HPDE6-E6E7 (cell line): ENCODE measurements at regions not wholly inside any gene's neighbourhood (a gene's known extent, or its start where the extent isn't known, plus 50 kb on each side); places are given as distances from the start of the nearest gene placed in this dataset.
A peak's percentile ranks its signal among the peaks of the same experiment; 100 is the strongest.

Experiments used
- DNase-seq: peaks from one replicate; pipeline ENCODE4 v3.0.0; 2011; ENCODE audit warnings: missing footprints; ENCODE audit errors: extremely low spot score

DNA sequence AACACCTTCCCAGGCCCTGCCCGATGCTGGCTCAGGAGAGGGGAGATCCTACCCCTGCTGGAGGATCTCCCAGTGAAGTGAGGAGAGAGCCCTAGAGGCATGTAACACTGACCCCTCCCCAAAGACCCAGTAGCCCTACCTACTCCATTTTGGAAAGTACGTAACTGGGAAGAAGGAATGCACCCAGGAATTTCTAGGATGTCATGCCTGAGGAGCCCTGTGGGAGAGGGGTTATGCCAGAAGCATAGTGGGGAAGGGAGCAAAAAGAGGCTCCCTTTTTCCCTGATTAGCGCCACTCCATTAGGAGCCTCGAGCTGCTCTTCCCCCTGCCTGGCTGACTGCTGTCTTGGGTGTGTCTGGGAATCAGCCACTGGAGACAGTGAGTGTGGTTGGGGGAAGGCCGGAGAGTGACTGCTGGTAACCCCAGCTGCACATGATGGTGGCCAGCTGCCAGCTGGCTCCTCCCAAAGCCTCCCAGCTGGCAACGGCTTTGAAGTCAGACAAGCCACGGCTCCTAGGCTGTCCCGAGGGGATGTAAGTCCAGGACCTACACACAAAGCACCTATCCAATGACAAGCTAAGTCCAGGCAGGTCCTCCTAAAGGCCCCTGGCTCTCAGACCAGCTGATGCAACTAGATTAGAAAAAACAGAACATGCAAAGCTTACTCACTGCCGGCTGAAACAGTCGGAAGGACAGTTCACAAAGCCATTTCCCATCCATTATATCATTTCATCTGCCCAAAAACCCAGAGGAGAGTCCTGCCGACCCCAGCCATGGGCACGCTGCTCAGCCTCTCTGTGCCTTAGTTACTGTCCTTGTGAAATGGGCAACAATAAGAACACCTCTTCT, 136.5 kb upstream of the ABCA1 start:
- peak; percentile 90 for DNase-seq

DNA sequence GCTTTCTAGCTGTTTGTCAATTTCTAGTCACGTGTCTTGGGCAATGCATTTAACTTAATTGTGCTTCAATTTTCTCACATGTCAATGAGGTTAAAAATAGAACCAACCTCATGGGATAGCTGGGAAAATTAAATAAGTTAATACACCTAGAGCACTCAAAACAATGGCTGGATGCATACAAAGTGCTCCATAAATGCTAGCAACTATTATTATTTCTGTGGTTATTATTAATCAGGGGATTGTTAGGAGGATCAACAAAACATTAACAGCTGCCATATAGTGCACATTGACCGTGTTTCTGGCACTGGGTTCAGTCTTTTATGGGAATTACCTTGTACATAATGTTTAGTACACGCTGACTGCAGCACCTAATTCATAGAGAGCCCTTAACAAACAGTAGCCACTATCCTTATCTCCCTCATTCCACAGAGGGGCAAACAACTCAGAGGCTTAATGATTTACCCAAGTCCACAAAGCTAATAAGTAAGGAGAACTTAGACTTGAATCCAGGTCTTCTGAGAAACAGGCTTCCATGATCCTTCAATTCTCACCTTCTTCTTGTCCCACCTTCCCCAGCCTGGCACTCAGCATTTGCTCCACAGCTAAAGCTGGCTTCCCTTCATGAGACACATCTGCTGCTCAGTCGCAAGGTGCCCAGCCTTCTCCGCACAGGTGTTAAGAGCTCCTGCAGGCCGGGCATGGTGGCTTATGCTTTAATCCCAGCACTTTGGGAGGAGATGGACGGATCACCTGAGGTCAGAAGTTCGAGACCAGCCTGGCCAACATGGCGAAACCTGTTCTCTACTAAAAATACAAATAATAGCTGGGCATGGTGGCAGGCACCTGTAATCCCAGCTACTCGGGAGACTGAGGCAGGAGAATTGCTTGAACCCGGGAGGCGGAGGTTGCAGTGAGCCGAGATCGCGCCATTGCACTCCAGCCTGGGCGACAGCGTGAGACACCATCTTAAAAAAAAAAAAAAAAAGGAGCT, 137.4 kb upstream of the ABCA1 start:
- no peak for DNase-seq

DNA sequence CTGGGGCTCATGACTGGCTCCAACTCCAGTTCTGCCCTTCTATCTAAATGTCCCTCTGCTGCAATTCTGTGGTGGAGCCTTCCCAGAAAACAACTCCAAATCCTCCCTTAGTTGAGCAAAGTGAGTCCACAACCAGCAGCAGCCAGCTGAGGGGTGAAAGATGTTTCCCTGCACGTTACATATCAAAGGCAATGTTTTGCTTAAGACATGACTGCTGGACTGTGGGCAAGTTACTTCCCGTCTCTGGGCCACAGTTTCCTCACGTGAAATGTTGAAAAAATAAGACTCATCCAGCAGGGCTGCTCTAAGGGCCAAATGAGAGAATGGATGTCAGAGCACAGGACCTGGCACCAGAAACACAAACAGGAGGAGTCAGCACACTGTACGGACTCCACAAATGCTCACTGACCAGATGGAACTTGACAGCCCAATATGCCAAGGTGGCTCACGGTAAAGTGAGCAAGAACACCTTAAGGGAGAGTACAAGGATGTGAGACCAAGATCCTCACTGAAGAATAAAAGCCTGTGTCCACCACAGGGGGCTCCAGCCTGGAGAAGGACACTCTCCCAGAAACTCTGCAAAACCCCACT, 138.4 kb upstream of the ABCA1 start:
- no peak for DNase-seq

DNA sequence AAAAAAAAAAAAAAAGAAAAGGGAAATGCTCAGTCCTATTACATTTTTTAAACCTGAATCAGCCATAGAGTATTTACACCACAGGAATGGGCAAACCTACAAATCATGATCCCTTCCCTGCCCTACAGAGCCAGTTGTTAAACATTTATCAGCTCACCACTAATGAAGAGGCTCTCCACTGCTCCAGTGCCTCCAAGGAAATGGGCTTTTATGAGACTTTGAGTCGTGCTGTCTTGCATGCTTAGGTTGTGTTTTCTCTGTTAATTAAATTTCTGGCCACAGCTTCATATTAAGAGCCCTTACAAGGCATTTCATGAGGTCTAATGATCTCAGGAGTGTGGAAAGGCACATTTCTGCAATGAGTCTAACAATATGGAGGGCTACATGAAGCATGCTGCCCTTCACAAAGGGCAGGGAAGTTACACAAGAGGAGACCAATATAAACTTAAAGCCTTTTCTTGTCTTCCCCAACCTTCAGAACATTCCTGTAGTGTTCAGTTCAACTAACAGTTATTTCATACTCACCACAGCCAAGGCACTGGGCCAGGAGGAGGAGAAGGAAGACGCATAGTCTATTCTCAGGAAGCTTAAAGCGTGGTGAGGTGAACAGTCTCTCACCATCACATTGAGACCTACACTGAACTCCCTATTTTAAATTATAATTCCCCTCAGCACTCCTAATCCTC, 140.1 kb upstream of the ABCA1 start:
- DNase-seq: no peak

DNA sequence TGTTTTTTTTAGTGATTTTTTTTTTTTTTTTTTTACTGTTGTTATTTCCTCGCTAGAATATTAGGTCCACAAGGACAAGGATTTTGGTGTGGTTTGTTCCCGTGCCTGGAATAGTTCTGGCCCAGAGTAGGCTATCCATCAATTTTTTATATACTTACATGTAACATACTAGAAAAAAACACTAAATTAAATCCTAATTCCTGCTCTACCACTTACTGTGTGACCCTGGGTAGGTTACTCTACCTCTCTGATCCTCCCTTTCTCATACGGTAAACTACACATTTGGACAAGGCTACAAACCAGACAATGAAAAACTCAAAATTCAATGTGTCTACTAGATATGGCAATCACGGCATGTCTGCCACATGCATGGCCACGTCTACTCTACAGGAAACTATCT, 141.3 kb upstream of the ABCA1 start:
- DNase-seq: no peak

DNA sequence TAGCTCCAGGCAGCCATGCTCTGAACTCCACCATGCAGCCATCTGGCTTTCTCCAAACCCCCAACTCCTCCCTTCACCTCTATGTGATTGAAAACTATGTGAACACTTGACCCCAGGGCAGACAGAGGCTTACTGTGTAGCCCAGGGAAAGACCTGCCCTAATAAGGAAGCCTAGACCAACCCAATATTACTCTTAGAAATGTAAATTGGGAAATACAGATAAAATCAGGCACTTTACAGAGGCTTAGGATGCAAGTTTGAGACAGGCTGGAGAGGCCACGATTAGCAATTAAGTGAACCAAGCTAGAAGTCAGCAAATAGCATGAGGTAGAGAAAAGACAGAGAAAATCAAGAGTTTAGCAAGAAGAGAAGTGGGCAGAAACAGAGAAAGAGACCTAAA, 141.7 kb upstream of the ABCA1 start:
- no peak for DNase-seq

DNA sequence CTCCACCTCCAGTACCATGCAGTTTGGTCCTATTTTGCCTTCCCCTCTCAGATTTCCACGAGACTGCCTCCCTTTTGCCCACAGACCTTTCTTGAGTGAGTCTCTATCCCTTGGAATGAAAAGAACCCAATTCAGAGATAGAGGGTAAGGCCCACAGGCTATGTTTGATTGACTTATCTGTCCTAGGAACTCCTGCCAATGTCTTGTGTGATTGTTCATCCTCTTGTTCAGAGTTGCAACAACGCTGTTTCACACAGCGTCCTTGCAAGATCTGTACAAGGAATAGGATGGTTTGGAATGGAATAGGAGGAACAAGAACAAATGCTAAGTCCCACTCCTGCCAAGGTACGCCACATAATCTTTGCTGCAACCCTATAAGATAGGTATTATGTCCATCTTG, 142.2 kb upstream of the ABCA1 start:
- no peak for DNase-seq

DNA sequence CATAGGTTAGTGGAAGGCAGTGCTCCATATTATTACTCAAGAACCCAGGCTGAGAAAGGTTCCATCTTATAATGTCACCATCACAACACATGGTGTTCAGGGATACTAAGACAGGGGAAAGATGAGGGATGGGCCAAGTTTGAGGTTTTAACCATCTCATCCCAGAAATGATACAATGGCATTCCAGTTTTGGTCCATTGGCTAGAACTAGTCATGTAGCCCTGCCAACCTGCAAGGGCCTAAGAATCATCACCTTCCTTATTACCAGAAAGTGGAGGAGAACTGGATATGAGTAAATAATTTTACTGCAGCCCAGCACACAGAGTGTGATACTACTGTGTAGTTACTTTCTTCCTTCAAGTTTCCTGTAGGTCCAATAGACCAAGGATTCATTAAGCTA, 144.5 kb upstream of the ABCA1 start:
- no peak for DNase-seq

DNA sequence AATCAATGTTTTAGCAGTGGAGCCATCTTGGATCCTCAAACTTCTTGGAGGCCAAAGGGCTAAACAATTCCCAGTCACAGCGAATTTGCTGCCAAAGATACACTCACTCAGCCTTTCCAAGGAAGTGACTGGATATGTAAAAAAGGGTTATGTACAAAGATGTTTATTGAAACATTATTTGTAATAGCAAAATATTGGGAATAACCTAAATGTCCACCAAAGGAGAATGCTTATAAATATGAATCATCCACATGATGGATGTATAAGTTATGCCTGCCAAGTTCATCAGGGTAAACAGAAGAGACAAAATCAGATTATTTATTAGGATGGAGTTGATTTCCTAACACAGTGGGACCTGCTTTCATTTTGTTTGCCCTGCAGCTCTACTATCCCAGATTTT, 145.2 kb upstream of the ABCA1 start:
- DNase-seq: no peak

DNA sequence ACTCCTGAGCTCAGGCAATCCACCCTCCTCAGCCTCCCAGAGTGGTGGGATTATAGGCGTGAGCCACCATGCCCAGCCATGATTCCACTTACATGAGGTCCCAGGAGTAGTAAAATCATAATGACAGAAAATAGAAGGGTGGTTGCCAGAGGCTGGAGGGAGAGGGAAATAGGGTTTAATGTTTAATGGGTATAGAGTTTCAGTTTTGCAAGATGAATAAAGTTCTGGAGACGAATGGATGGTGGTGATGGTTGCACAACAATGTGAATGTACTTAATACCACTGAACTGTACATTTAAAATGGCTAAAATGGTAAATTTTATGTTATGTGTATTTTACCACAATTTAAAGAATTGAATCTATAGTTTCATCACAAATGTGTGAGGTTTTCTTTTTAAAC, 146.5 kb upstream of the ABCA1 start:
- DNase-seq: no peak

DNA sequence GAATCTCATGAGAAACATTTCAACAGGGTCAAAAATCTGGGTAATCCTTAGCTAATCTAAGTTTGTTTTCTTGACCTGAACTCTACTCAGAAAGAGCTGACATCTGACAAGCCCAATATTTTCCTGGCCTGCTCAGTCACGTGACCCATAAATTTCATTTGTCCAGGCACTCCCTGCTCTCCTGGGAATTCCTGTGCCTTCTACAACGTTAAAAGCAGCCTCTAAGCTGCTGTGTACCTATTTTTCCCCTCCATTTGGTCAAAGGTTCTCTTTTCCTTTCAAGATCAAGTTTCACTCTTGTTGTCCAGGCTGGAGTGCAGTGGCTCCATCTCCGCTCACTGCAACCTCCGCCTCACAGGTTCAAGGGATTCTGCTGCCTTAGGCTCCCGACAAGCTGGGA, 148.8 kb upstream of the ABCA1 start:
- DNase-seq: no peak

DNA sequence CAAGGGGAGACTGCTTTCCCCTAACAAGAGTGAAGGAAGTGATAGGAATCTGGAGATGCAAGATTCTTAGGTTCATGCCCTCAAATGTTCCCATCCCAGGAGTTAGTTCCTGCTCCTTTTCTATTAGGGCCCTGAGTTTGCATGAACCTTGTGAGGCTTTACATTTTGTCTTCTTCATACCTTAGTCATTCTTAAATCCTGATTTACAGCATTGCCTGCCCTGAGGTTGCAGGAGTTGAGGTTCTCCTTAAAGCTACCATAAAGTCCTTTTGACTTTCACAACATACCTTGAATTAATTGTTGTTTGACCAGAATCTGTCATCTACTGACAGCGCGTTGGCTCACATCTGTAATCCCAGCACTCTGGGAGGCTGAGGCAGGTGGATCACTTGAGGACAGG, 151.5 kb upstream of the ABCA1 start:
- DNase-seq: no peak

DNA sequence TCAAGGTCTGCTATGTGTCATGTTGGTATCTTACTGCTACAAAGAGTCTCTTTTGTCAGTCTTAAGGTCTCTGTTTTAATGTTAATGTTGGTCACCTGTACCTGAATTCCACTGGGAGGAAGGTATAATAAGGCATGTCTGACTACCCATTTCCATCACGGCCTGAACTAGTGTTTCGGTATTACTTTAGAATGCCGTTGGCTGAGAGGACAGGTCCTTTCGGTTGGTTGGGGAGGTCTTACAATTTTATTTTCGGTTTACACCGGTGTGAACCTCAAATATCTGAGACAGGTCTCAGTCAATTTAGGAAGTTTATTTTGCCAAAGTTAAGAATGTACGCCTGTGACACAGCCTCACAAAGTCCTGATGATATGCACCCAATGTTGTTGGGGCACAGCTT, 154.9 kb upstream of the ABCA1 start:
- DNase-seq: no peak

DNA sequence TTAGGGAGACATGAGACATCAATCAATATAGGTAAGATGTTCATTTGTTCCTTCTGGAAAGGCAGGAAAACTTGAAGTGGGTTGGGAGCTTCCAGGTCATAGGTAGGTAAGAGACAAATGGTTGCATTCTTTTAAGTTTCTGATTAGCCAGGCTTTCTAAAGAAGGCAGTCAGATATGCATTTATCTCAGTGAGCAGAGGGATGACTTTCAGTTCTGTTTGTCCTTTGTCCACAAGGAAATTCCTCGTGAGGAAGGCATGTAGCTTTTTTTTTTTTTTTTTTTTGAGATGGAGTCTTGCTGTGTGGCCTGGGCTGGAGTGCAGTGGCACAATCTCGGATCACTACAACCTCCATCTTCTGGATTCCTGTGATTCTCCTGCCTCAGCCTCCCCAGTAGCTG, 155.3 kb upstream of the ABCA1 start:
- no peak for DNase-seq

DNA sequence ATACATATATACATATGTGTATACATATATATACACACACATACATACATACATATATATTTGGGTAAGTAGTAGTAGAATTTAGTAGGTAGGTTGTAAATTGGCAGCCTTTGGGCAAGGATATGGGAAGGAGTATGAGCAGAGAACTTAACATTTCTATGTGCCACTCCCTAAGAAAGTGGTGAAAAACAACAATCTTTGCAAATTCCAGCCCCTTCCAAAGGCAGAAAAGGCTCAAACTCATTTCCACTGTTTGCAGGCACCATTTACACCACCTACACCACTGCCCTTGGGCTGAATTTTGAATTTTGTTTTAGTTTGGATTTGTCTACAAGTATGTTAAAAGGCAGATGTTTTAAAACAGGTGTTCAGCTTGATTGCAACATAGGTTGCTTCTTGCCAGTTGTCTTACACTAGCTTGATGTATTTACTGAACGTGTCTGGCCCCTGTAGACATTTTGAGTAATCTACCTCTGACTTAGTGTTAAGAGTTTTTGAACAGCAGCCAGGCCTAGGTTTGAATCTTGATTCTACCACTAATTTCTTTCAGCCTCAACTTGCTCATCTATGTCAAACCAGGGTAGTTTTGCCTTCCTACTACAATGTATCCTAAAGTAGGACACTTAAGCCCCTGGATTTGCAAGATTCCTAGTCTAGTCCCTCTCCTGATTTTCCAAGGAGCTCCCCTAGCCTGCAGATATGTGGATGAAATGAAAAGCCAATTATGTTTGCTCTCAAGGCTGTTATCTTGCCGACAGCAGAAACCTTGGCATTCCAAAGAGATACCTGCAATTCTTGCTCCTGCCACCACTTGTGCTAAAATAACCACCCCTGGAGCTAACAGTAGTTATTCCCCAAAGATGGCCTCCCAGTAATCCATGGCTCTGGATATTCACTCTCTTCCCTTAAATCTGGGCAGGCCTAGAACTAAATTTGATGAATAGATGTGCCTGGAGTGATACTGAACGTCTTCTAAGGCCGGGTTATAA, 156.2 kb upstream of the SLC44A1 start:
- no peak for DNase-seq

DNA sequence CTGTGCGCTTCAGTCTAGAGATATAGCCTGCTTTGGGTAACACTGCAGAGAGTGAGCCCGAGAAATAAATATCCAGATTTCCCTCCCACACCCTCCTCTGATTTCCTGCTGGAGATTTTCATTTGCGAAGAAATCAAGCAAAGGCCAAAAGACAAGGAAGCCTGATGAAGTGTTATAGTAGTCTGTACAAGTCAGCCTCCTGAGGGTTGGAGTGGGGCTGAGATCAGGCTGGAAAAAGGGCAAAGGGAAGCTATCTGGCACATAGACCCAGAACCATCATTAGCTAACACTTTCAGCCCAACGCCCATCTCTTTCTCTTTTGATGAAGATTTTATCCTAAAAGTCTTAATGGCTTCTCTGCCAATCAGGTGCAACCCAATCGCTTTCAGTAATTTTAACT, 154.6 kb upstream of the SLC44A1 start:
- DNase-seq: no peak

DNA sequence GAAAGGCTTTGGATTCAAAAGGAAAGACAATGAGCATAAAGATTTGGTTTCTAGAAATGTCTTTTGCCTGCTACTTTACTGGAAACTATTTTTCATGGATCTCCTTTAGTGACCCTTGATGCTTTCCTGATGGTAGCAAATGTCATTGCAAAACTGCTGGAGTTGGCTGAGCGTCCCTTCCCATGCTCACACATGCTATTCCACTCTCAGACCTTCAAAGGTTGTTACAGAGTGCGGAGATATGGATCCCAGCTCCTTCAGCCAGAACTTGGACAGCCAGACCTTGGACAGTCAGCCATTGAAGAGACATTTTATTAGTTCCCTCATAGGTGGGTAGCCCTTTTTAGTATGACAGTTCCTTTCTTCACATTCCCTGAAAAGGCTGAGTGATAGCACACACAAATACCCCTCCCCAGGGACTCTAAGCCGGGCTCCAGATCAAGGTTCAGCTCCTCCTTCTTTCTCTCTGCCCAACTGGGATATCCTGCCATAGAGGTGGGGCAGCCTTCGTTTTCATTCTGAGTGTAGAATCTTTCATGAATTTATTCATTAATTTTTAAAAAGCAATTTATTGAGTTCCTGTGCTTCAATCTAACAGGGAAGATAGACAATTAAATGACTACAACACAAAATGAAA, 153.3 kb upstream of the SLC44A1 start:
- no peak for DNase-seq

DNA sequence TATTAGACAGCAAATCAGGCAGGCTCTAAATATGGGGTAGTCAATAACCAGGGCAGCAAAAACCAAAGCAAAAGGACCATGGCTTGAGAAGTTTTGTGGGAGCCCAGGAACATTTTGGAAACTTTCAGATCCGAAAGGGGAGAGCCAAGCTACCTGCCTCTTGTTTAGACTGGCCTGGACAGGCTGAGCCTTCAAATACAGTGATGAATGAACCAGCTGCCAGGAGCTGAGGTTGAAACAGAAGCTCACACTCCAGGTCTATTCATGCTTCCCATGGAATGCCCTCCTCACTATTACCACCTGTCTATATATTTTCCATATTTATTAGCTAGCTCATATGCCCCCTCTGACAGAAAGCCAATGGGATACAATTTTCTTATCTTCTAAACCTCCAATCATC, 150.8 kb upstream of the SLC44A1 start:
- DNase-seq: no peak

DNA sequence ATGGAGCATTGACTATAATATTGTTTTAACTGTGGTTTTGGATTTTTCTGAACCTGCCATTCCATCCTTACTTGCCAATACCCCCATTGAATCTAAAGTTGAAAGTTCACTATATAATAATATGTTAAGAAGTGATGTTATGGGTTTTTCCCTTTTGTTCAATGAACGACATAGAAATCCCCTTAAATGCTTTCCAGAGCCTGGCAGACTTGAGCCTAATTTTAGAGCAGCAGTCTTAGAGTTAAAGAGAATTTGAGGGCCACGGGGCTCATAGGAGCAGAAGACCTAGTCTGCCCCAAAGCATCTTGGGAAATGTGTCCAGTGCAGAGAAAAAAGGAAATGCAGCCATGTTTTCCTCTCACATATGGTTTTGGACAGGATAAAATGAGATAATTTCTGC, 146.1 kb upstream of the SLC44A1 start:
- no peak for DNase-seq

DNA sequence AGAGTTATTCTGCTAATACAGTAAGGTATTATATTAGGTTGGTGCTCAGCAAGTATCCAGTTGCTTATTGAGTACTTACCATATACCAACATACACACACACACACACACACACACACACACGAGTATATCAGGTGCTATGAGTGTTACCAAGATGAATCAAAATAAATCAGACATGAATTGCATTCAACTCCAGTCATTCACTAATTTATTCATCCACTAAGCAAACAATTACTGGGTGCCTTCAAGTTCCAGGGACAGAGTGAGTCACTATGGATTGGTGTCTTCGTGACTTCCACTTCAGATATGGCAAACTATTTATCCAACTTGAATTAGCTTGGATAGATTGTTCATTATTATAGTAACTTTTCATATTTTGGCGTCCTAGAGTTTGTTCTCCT, 140.7 kb upstream of the SLC44A1 start:
- DNase-seq: no peak
